ENCODE measurements at regions not wholly inside any gene's neighbourhood (a gene's known extent, or its start where the extent isn't known, plus 50 kb on each side); places are given as distances from the start of the nearest gene placed in this dataset.

GRCh38 chr3:166955201-166955939 is 424.7 kb downstream of the ZBBX start:
- H4K8ac ChIP-seq (ENCODE audit: low read depth in 2 of 2, low read length in 2 of 2), result no peak overlapping the region
- H3K27ac ChIP-seq (ENCODE audit: insufficient read depth, low read length), result no peak overlapping the region
- no peaks in the 10 kb centered on the region for H3K79me1 ChIP-seq (ENCODE audit: low read depth in 1 of 2, low read length in 2 of 2)
- no peak overlapping the region for H2AK5ac ChIP-seq (ENCODE audit: low read depth, low read length)
- no peak for DNase-seq
- H3K9me1 ChIP-seq (ENCODE audit: insufficient read depth, low read length), result no peaks in the 10 kb centered on the region
- 38% methylated on average over 1 of the region's 7 CpGs; no CpG with 5 or more reads in 1 of the 2 experiments for WGBS, 2 experiments (ENCODE audit: extremely low coverage in 2 of 2, insufficient read length in 1 of 2)
- no peaks in the 10 kb centered on the region for H4K20me1 ChIP-seq (ENCODE audit: insufficient read depth, low read length)
- H3K18ac ChIP-seq (ENCODE audit: low read depth, low read length), result no peak overlapping the region
- no peak overlapping the region for H2BK120ac ChIP-seq (ENCODE audit: low read depth, low read length)
- no peak overlapping the region for H4K91ac ChIP-seq (ENCODE audit: insufficient read depth, low read depth, low read length)
- dilution Hi-C loops (cut with HindIII; ENCODE audit: low sequenced_read_pairs, unreplicated experiment), result no loop called here
- no peaks in the 10 kb centered on the region for H3K4me1 ChIP-seq (ENCODE audit: control insufficient read depth, insufficient read depth, low read length)
- H3K4ac ChIP-seq (ENCODE audit: low read depth, low read length), result no peak overlapping the region
- POLR2A ChIA-PET (ENCODE audit: unreplicated experiment), result no interaction called here
- TF ChIP-seq BHLHE40 (IDR thresholded peaks at IDR 0.05; ENCODE audit: low read depth, low read length), result no peak
- no peak for TF ChIP-seq USF2 (IDR thresholded peaks at IDR 0.05; ENCODE audit: low read depth, low read length)
- no peak for TF ChIP-seq SMC3 (IDR thresholded peaks at IDR 0.05; ENCODE audit: low read depth, low read length)
- TF ChIP-seq POLR2A (IDR thresholded peaks at IDR 0.05; ENCODE audit: low read depth, low read length), result no peak
- no peak for TF ChIP-seq CHD1 (IDR thresholded peaks at IDR 0.05; ENCODE audit: low read depth, low read length)
- TF ChIP-seq CEBPB (IDR thresholded peaks at IDR 0.05; ENCODE audit: low read depth, low read length), result no peak
- no peak for TF ChIP-seq ELK1 (IDR thresholded peaks at IDR 0.05; ENCODE audit: borderline replicate concordance, low read depth, low read length)
- TF ChIP-seq RFX5 (IDR thresholded peaks at IDR 0.05; ENCODE audit: low read depth, low read length), result no peak
- no peak for TF ChIP-seq NFE2L2 (IDR thresholded peaks at IDR 0.05; ENCODE audit: low read depth, low read length)
- TF ChIP-seq RCOR1 (IDR thresholded peaks at IDR 0.05; ENCODE audit: insufficient replicate concordance, low read length), result no peak
- no peak for TF ChIP-seq FOS (IDR thresholded peaks at IDR 0.05; ENCODE audit: low read depth, low read length)
- no peak for TF ChIP-seq RAD21 (IDR thresholded peaks at IDR 0.05; ENCODE audit: low read length)
- TF ChIP-seq MAFK (IDR thresholded peaks at IDR 0.05; ENCODE audit: low read depth, low read length), result no peak
- TF ChIP-seq CTCF (conservative IDR thresholded peaks at IDR 0.05; ENCODE audit: low read depth, low read length), result no peak
- TF ChIP-seq MAZ (IDR thresholded peaks at IDR 0.05; ENCODE audit: borderline replicate concordance, low read depth, low read length), result no peak
- no peak overlapping the region for H3K9ac ChIP-seq (ENCODE audit: low read depth, low read length)
- ATAC-seq (ENCODE audit: low read depth), result no peak
- peaks cover 11% of the 10 kb centered on the region for H3K9me3 ChIP-seq (ENCODE audit: control insufficient read depth, insufficient read depth, low read length)
- H3K56ac ChIP-seq (ENCODE audit: extremely low read depth, insufficient read depth, low read length), result no peak overlapping the region
- BruUV-seq (replicated peaks), result no TSS peak
- CTCF ChIA-PET, result no interaction called here
- H3K36me3 ChIP-seq (ENCODE audit: control insufficient read depth, insufficient read depth, low read length), result no peaks in the 10 kb centered on the region
- H2BK20ac ChIP-seq (ENCODE audit: low read depth, low read length), result no peak overlapping the region
- no peak overlapping the region for H2BK5ac ChIP-seq (ENCODE audit: low read depth, low read length, poor library complexity, severe bottlenecking)
- no peak overlapping the region for H2AK9ac ChIP-seq (replicated peaks; ENCODE audit: low read depth, low read length, poor library complexity)
- intact Hi-C loops (cut with micrococcal nuclease), result no loop called here
- H3K4me2 ChIP-seq (ENCODE audit: low read depth, low read length), result no peak overlapping the region
- no peak overlapping the region for H3K23ac ChIP-seq (ENCODE audit: low read depth, low read length)
- no peak overlapping the region for H2AFZ ChIP-seq (replicated peaks; ENCODE audit: low read length, poor library complexity)
- no peak overlapping the region for H4K5ac ChIP-seq (ENCODE audit: low read depth, low read length)
- no peaks in the 10 kb centered on the region for H3K27me3 ChIP-seq (ENCODE audit: control insufficient read depth, insufficient read depth, low read length)
- H3K14ac ChIP-seq (replicated peaks; ENCODE audit: low read depth, low read length), result no peak overlapping the region
- in situ Hi-C loops (cut with MboI; ENCODE audit: low sequenced_read_pairs), result no loop called here
- H2BK15ac ChIP-seq (ENCODE audit: low read depth, low read length), result no peak overlapping the region
- H3K4me3 ChIP-seq (ENCODE audit: insufficient read depth, low read depth, low read length), result no peak overlapping the region

Data from IMR-90 (cell line).